Activated CD8-positive, alpha-beta memory T cell treated with anti-CD3 and anti-CD28 coated beads for 1 hour (primary cell): ENCODE measurements at regions not wholly inside any gene's neighbourhood (a gene's known extent, or its start where the extent isn't known, plus 50 kb on each side); places are given as distances from the start of the nearest gene placed in this dataset.

ENCODE experiments used
- DNase-seq, 2 donors: peaks; one replicate each; pipeline ENCODE4 v3.0.0-alpha.2; 2020; ENCODE audit warnings: low read depth in 1 of 2; ENCODE audit errors: extremely low read depth in 1 of 2

DNA sequence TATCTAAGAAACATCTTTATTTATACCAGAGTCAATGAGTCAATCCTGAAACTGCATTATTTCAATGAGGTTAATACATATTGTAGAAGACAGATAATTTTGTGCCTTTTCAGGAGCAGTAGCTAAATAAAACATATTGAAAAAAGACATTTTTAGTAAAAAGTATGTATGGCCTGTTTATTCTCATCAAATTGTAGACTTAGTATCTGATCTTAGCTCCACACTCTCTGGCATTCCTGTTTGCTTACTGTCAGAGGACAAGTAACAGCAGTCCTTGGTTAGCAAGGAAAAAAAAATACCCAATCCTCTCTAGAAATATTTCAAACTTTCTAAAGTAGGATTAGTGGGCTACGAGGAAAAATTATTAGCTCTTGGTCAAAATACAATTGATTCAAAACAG is 50.5 kb upstream of the GUCY1A1 start:
- no peak for DNase-seq

DNA sequence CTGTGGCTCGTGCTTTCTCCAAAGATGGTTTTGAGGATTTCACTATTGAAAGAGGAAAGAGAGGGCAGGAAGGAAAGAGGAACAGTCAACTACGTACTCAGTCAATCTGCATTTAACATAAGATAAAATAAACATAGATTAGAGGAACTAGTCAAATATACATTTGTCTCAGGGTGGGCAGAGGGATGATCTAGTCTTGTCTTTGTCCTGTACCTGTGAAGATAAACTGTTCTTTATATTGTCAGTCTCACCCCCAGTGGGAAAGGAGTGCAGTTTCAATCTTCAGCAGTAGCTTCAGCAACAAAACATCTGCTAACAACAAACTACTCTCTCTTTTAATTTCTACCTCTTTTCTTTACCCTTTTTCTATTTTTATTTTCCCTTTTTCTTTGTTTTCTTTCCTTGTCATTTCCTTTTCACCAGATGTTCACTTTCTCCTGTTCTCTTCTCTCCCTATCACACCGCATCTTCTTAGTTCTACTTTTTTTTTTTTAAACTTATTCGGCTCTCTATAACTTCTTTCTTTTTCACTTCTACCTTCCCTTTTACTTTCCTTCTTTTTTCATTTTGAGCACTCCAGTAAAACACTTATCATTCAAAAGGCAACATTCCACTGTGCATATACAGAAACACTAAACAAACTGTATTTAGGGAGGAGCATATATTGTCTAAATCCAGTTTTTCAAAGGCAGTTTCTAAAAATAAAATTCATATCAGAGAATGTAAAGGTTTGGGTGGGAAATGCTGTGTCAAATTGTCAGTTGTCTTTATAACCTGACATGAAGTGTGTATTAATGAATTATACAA is 51.4 kb upstream of the GUCY1A1 start:
- no peak for DNase-seq

DNA sequence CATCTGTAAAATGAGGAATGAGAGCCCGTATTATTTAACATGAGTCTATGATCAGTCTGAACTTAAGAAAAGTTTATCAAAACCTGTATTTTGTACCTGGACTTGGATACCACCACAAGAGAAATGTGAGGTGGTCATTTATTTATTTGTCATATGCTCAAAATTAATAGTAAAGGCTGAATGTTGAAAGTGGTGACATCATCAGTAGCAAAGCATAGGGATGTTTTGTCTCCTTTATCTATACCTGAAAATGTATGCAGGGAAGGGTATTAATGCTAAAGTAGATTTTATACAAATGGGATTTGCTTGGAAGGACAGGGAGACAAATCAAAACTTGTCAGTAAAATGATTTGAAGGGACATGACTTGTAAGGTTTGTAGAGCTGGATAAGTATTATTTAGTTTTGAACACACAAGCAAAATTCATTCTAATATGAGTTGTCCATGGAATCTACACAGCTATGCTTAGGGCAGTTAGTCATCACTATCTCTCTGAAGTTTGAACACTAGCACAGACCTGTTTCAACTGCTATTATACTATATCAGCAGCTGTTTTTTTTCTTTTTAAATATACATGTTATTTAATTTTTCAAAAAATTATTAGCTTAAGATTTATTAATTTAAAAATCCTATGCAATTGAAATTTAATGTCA is 52.4 kb upstream of the GUCY1A1 start:
- DNase-seq: no peak

DNA sequence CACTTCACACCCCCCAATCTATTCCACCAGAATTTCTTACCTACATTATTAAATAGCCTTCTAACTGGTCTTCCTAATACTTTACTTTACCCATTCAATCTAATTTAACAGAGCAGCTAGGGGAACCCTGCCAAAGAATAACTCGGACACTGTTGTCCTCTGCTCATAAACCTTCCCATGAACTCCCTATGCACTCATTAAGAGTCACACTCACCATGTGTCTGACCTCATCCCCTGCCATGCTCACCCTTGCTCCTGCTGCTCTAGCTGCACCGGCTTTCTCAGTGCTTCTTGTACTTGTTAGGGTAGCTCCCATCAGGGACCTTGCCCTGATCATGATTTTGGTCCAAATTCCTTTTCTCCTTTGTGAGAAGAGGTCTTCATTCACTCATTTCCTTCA is 54.6 kb upstream of the GUCY1A1 start:
- DNase-seq: no peak

DNA sequence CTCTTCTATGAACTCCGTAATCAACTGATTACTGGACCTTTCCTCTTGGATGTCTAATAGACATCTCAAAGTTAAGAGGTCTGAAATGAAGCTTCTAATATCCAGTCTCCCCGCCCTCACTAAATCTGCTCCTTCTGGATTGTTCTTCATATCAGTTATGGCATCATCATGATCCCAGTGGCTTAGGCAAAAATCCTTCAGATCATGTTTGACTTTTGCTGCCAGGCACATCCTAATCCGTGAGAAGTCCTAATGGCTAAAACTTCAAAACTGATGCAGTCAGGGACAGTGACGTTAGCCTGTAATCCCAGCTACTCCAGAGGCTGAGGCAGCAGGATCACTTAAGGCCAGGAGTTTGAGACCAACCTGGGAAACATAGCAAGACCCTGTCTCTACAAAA is 55.1 kb upstream of the GUCY1A1 start:
- DNase-seq: no peak

DNA sequence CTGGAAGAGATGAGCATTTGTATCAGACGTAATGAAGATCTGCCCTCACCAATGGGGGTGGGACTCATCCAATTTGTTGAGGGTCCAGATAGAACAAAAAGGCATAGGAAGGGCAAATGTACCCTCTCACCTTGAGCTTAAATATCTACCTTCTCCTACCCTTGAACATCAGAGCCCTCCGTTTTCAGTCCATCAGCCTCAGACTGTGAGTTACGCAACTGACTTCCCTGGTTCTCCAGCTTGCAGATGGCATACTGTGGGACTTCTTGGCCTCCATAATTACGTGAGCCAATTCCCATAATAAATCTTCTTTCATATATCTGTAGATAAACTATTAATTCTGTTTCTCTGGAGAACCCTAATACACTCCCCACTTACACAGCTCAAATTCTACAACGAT is 56.5 kb upstream of the GUCY1A1 start:
- no peak for DNase-seq

DNA sequence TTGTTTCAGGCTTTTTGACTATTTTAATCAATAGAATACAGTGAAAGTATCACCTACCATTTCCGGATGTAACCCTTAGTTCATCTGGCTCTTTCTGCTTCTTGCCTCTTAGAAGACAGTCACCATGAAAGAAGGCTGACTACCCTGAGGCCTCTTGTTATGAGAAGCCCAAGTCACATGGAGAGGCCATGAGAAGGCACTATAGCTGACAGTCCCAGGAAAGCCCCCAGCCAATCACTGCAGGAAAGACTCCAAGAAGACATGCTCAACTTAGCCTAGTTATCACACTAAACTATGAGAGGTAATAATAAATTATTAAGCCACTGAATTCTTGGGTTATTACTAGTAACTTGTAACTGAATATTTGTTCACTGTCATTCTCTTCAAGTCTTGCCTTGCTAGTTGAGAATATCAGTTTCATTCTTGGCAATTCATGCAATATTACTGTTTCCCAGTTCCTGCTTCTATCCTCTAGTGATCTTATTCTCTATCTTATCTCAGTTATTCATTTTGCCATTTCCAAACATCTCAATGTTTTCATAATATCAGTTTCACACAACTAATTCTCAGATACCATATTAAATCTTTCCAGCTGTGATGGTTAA is 57.1 kb upstream of the GUCY1A1 start:
- no peak for DNase-seq

DNA sequence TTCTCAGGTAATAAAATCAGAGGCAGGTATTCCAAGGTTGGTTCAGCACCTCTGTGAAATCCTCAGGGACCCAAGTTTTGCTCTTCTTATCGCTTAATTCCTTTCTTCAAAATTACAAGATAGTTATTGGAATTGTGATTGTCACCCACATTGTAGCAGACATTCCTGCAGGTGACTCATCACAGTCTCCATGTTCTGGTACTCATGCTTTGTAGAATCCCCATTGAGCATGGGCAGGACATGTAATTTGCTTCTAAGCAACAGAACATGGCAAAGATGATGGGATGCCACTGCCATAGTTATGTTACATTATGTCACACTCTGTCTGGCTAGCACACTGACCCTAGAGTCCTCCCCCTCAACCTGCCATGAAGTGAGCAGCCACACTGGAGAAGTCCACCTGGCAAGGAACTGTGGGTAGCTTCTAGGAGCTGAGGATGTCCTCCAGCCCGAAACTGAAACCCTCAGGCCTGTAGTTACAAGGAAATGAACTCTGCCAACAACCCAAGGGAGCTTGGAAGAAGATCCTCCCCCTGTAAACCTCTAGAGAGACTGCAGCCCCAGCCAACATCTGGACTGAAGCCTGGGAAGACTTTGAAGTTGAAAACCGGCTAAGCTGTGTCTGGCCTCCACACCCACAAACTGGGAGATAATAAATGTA is 58.3 kb upstream of the GUCY1A1 start:
- no peak for DNase-seq

DNA sequence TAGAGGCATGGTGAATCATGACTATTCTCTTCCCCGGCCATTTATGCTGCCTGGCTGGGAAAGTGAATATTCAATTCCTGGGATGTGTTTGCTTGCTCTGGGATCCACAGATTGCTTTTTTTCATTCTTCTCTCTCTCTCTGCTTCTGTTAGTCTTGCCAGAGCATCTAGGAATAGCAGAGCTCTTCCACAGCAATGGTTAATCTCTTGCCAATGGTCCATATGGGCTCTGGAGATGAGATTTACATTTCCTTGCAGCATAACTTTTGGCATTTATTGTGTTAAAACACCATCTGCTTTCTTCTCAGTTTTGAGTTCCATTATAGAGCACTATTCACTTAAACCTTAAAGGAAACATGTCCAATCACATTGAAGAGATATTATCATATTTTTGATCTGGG is 59.2 kb upstream of the GUCY1A1 start:
- DNase-seq: no peak

DNA sequence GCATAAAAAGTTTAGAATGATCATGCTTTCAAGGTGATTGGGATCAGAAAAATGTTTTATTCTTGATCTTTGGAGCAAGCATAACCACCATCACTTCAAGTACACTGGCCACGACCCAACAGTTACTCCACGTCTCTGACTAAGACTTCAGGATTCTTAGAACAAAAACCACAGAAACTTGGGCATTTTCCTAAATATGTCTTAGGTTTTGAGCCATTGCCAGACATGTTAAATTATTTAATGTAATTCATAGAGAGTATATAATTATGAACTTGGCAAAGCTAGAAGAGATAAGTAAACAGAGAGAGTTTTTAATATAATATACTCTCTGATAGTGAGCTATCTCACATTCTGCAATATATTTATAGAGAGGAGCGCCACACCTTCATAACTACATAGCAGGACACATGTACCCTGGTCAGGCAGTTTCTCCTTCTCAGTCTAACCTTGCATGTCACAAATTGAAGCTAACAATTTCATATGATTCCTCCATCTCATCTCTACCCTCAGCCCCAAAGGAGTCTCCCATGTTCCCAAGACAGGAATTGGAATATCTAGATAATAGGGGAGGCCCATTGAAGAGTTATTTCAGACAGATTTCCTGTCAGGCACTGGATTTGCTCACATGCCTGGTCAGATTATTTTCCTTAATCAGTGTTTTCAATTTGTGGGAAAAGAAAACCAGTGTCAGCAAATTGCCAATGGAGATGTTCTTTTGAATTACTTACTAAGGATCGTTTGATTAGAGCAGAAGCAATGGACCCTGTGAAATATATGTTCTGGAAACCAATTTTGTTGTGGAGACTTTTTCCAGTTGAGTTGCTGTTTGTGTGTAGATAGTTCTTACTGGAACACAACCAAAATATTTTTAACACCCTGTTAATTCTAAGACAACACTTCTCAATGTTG is 61.7 kb upstream of the GUCY1A1 start:
- DNase-seq: no peak

DNA sequence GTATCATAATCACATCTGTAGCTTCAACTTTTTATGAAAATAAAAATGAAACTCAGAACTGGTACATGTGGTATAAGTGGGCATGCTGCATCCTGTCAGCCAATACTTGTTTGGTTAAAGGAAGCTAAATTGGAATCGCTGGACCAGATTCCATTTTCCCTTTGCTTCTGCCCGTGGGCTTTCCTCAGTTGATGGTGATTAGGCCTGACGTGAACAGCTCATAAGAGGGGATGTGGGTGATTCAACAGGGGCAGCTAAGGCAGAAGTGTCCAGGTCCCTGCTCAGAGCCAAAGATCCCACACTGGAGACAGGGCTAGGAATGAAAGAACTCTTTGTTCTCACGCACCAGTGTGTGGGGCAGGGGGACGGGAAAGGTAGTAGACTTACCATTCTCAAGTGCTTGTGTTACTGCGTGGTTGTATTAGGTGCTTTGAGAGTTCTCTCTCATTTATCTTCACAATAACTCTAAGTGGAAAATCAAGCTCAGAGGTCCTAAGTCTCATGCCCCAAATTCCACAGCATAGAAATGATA is 63.2 kb upstream of the GUCY1A1 start:
- DNase-seq: no peak

DNA sequence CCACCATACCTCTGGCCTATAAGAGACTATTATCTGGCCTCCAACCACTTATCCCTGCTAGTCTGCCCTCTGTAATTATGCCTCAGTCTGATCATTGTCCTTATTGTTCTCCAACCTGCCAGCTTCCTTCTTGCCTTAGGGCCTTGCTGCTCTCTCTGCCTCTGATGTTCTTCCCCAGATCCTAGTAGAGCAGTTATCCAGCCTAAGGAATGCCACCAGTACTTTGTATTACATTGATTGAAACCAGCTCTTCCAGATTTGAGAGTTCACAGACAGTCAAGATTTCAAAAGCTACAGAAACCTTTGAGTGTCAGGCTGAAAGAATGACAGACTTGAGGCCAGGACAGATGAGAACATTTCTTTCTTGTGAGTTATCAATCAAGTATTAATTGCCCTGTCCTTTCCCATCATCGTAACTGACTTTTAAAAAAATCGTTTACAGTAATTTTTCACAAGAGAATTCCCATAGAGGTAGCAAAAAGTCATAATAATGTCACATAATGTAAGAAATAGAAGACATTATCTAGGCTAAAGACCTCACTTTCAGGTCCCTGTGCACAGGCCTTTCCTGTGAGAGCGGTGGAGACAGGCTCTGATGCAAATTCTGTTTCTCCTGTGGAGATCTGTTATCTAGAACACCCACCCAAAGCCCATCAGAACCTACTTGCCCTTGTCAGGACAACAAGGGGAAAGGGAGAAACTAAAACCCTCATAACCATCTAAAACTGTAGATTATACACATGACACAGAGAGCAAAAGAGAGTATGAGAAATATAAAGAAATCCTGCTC is 64.1 kb upstream of the GUCY1A1 start:
- DNase-seq: no peak

DNA sequence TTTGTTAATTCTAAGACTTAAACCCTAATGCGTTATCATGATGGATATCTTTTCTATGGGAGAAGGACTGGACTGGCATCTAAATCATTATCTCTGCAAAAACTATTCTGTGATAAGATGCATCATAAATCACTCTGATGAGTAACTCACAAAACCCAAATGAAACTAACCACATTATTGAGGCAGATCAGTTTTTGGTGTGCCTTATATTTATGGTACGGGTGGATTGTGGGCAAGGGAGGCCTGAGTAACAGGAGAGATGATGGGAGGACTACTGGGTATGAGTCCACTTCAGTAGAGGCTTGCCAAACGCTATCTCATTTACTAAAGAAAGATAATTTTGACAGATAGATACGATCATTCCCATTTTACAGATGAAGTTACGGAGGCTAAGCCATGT is 66.4 kb upstream of the GUCY1A1 start:
- no peak for DNase-seq

DNA sequence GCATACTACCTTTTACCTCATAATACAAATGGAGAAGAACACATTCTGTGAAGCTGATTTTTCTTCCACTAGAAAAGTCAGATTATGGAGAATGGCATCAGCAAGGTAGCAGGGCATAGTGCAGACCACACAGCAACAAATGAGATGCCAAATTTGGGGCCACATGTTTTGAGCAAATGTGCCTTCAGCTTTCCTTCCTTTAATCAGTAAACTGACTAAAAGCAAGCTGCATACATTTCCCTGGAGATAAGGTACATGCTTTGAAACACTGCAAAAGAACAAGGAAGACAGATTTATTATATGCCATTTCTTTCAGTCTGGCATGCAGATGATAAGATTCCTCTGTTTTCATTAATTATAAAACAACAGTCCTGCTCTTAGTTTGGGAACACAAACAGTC is 67.1 kb upstream of the GUCY1A1 start:
- no peak for DNase-seq

DNA sequence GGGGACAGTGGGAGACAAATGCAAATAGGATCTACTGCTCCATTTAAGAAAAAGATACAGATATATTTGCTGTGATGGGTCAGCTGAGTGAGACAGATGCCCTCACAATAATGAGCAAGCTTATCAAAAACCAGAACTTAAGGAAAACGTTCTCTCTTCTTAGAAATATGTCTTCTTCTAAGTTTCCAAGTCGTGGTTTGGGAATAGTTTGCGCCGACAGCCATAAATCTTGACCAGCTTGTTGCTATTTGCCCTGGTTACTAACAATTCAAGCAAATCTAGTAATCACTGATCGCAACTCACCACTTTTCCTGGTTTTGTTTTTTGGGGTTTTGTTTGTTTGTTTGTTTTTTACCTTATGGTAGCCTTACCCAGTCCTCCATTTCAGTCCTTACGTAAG is 67.6 kb upstream of the GUCY1A1 start:
- no peak for DNase-seq

DNA sequence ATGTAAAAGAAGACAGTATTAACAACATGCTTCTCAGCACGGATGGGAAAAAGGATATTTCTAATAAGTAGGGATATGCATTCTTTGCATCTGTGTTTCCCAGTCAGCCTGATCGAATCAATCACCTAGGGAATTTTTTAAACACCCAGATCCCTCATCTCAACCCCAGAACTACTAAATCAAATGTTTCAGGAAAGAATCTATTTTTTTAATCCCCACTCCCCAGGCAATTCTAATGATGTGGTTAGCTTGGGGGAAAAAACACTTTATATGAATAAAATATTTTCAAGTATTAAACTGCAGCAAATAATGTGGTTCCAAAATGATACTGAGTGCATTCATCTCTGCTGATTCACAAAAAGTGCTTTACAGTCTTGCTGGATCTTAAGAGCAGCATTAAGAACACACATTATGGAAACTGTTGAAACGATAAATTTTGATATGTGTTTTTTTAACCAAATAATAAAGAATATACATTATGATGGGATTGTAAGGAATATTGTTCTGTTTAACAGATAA is 68.7 kb upstream of the GUCY1A1 start:
- no peak for DNase-seq

DNA sequence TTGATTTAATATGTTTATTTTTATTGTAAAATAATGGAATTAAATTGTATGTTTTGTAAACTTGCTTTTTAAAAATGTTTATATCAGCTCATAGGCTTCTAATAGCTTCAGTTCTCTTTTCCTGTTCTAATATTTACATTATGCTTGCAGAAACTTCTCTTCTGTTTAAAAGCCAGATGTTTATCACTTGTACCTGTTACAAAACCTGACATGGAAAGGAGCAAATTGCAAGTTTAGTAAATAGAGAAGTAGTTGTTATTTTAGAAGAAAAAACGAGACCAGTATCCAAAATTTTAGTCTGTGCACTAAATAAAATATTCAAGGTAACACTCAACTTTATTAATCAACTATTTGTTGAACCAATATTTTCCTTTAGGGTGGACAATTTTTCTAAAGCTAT is 69.4 kb upstream of the GUCY1A1 start:
- DNase-seq: no peak

DNA sequence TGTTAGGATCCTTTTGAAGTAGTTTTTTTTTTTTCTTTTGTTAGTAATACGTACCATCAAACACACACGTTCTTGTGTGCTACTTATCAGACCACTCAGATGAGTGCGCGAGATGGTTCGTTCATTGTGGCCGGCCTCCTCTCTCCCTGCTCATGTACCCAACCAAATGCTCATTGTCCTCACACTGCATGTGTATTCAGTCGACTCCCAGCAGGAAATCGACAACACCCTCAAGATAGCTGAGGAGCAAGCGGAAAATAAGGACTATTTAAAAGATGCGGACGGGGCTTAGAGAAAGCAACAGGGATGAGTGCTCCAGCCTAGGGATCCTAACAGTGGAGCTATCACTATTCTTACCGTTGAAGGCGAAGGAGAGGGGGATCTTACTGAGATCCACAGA is 72.9 kb upstream of the GUCY1A1 start:
- no peak for DNase-seq

DNA sequence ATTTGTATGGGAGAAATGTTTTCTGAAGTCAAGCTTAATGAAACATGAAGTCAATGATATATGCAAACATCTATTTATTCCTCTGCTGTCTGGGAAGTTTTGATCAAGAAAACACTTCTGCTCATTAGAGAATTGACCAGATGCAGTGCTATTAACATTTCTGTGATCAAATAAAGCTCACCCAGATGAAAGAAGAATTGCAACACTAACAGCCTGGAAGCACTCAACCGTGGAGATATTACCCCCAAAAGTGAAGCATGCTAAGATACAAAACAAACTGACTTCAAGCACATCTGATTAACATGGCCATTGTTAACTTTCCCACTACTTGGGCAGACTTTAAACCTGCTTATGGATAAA is 73.7 kb upstream of the GUCY1A1 start:
- no peak for DNase-seq
